OCI-M2 (cell line): ENCODE measurements at regions not wholly inside any gene's neighbourhood (a gene's known extent, or its start where the extent isn't known, plus 50 kb on each side); places are given as distances from the start of the nearest gene placed in this dataset.
"Not testable (repeated sequence)": the region's sequence is repeated elsewhere in the genome, so short reads cannot be mapped to it uniquely, and the experiment has no call there.

Experiments used
- DNase-seq: peaks from one replicate; lab custom pipeline; 2025; ENCODE audit not compliant: unreplicated experiment; lab: John Stamatoyannopoulos, UW

DNA sequence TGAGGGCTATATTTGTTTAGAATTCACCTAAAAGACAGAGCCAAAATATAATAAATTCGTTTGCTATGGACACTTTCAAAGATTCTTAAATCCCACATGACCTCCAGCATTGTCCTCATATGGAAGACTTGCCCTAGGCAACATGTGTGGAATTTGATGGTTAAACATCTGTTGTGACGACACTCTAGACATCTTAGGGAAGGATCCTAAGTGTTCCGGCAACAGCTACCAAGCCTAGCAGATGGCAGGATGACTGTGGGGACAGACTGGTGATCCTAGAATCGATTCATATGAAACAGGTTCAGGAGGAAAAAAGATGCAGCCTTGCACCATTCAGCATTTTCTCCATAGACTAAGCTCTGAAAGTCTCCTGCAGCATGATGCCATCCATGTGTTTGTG lies 77.6 kb upstream of the BACH2 start:
- no peak for DNase-seq

DNA sequence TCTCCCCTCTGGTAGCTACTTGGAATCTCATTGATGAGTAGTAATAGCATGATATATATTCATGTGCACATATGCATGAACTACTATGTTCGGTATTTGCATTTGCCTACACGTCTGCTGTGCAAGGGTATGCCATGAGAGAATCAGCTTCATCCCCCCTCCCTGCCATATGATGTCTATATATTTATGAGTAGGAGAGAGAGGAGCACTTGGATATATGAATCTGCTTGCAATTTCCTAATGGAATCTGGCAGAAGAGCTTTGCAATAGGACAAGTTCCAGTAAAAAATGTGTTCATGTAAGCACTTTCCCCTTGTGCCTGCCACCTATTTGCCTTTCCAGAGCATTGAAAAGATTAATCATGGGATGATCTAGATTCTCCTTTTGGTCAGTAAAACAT lies 76.2 kb upstream of the BACH2 start:
- DNase-seq: no peak

DNA sequence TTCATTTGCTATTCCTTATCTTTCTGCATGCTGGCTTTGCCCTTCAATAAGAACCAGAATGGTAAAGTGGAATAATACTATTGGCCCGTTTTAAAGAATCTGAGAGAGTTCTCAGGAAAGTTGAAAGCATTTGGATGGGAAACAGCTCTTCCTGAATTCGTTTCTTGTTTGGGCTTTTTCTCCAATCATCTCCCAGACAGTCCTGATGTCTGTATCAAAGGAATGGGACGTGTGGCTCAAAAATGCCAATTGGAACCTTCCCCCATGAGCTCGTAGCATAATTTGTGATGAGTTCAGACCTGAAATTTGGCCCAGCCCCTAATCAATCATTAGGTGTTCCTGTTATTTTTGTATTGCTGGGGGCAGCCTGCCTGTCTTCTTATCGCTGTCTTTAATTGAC lies 75.8 kb upstream of the BACH2 start:
- DNase-seq: no peak

GRCh38 chr6:90370493-90370959 lies 73.9 kb upstream of the BACH2 start:
- DNase-seq: no peak

GRCh38 chr6:90369651-90370050 lies 73.0 kb upstream of the BACH2 start:
- DNase-seq: no peak

DNA sequence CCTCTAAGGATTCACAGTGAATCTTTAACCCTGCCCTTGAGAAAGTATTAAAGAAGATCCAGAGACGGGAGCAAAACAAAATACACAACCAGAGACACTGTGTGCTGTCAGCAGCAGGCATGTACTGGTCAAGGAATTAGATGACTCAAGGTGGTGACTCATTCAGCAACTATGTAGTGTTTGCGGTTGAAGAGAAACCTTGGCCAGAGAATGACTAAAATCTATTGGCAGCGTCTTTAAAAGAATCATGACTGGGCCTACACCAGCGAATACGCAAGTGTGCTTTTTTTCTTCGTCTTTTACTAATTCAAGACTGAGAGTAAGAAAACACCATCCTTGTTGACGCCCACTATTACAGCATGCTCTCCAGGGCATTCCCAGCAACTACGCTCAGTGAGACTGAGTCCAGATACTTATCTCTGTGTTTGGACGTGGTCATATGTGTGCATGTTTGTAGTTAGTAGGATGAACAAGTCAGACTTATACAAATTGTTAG lies 72.4 kb upstream of the BACH2 start:
- no peak for DNase-seq

- no peak for DNase-seq
These were observed 72.0 kb upstream of the BACH2 start for GRCh38 chr6:90368601-90369000.

GRCh38 chr6:90368001-90368400 lies 71.4 kb upstream of the BACH2 start:
- no peak for DNase-seq

- no peak for DNase-seq
These were observed 69.0 kb upstream of the BACH2 start for GRCh38 chr6:90365565-90366219.

DNA sequence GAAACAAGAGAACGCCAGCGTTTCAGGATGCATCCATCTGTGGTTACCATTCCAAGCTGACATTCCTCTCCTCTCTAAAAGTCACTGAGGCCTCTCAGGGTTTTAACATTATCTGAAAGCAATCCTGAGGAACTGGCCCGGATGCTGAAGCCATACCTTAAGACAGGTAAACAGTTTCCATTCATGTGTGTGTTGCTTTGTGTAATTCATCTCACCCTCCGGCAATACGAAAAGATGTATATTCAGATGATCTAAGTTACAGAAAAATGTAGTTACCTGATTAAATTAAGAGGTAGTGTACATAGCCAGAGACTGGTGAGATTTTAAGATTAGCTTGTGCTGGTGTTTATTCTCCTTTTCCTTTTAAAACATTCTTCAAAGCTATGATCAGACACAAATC lies 68.4 kb upstream of the BACH2 start:
- no peak for DNase-seq

- no peak for DNase-seq
These were observed 67.6 kb upstream of the BACH2 start for GRCh38 chr6:90364286-90364685.

DNA sequence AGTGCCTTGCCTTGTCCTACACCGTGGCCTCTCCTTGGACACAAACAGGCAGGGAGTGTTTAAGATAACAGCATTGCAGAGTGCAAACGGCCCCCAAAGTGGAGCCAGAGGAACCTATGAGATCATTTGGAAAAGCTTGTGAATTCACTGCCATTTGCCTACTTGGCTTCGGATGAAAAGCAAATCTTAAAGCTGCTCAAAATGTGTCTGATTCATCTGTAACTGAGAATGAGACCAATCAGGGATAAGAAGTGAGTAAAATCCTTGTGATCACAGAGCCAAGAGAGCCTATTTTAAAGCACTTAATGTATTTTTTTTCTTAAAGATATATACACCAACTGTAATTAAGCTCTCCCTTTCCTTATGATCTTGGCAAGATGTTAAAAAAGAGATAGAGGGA lies 65.7 kb upstream of the BACH2 start:
- DNase-seq: no peak

GRCh38 chr6:90361174-90361573 lies 64.5 kb upstream of the BACH2 start:
- DNase-seq: no peak

DNA sequence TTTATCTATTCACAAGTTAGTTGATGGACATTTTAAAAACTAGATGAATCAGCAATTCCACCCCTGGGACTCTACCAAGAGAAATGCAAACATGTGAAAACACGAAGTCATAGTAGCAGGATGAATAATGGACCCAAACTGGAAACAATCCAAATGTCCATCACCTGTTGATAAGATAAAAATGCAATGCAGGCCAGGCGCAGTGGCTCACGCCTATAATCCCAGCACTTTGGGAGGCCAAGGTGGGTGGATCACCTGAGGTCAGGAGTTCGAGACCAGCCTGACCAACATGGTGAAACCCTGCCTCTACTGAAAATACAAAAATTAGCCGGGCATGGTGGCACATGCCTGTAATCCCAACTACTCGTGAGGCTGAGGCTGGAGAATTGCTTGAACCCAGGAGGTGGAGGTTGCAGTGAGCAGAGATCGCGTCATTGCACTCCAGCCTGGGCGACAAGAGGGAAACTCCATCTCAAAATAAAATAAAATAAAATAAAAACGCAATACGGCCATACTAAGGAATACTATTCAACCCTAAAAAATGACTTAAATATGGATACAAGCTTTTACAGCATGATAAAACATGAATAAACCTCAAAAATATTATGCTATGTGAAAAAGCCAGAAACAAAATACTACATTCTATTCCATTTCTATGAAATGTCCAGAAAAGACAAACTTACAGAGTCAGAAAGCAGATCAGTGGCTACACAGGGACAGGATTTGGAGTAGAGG lies 61.6 kb upstream of the BACH2 start:
- not testable (repeated sequence) for DNase-seq

DNA sequence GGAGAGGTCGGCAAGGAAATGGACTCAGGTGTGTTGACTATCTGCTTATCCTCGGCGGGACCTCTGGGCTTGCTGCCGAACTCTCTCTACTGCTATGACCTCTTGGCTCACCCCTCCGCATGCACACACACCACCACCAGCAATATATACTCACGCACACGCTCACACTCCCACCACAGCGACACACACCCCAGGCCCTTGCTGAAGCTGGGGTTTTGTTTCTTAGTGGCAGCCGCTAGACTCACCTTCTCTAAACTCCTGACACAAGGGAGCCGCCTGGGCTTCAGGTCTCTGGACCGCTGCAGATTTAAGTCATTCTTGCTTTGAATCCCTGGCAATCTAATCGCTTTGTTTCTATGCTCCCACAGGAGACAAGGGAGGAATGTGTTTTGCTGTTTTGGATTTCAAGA lies 59.4 kb upstream of the BACH2 start:
- no peak for DNase-seq

GRCh38 chr6:90354961-90355360 lies 58.3 kb upstream of the BACH2 start:
- no peak for DNase-seq

GRCh38 chr6:90351696-90352095 lies 55.1 kb upstream of the BACH2 start:
- DNase-seq: no peak

GRCh38 chr6:90350689-90351554 lies 54.3 kb upstream of the BACH2 start:
- no peak for DNase-seq

GRCh38 chr6:90347411-90347851 lies 50.8 kb upstream of the BACH2 start:
- DNase-seq: no peak

DNA sequence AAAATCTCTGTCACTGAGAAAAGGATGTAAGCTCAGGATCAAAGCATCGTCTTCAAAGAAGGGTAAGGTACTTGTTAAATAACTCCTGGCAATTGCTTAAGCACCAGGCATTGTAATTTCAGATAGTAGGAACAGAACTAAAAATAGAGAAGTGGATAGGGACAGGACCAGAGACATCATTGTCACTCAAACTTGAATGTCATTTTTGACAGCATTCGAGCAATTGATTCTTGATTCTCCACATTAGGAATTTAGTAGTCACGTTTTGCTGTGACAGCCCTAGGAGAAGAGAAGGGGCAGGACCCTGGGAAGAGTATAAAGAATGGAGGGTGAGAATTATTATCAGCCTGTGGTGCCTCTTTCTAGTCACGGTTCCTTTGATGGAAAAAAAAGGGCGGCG lies 50.1 kb upstream of the BACH2 start:
- DNase-seq: no peak
